NCI-H2171 treated with DMSO at 0.1 percent for 48 hours (cell line): ENCODE measurements at regions not wholly inside any gene's neighbourhood (a gene's known extent, or its start where the extent isn't known, plus 50 kb on each side); places are given as distances from the start of the nearest gene placed in this dataset.

Source experiments
- DNase-seq: peaks from one replicate; lab custom pipeline; 2025; lab: John Stamatoyannopoulos, UW

DNA sequence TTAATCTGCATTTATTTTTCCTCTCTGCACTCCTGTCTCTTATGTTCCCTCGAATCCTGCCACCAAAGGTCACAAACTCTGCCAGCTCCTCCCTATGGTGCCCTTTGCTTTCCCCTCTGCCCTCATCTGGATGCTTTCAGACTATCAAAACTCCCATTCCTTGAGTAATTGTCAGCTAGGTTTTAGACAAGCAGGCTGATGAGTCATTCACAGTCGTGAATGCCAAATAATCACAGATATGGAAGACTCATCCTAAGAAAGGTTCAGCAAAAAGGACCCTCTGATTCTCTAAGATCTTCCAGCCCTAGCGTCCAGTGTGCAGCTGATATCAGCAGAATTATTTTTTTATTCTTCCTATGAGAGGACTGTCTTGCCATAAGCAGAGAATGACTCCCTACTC is 104.5 kb upstream of the NUDT12 start:
- no peak for DNase-seq

DNA sequence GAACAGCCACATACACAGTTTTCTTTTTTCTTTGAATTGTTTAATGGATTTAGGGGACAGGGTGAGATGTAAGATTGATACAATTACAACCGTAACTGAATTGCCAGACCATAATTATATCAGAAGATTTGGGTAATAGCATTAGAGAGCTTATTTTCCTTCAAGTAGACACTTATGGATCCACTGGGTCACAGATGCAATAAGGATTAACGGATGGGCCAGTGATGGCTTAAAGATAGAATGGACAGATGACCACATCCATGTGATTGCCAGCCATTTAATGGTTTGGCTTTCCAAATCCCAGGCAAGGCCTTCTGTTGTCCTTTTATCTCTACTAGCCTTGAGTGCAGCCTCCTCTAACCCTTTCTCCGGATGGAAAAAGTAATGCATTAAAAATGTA is 94.7 kb upstream of the NUDT12 start:
- no peak for DNase-seq

DNA sequence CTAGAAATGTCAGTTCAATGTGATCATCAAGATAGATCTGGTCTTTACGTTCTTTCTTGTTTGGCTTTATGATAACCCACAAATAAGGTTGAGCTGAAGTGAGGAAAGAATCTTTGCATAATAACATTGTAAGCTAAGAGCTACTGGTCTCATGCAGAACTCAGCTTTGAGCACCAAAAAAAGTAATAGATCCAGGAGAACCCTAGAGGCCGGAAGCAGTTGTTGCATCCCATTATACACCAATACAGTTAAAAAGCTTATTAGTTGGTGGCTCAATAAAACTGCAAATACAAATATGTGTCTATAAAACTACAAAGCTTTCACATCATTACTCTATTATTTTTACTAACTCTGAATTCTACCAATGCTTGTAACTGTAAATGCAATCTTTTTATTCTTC is 85.5 kb upstream of the NUDT12 start:
- DNase-seq = no peak

DNA sequence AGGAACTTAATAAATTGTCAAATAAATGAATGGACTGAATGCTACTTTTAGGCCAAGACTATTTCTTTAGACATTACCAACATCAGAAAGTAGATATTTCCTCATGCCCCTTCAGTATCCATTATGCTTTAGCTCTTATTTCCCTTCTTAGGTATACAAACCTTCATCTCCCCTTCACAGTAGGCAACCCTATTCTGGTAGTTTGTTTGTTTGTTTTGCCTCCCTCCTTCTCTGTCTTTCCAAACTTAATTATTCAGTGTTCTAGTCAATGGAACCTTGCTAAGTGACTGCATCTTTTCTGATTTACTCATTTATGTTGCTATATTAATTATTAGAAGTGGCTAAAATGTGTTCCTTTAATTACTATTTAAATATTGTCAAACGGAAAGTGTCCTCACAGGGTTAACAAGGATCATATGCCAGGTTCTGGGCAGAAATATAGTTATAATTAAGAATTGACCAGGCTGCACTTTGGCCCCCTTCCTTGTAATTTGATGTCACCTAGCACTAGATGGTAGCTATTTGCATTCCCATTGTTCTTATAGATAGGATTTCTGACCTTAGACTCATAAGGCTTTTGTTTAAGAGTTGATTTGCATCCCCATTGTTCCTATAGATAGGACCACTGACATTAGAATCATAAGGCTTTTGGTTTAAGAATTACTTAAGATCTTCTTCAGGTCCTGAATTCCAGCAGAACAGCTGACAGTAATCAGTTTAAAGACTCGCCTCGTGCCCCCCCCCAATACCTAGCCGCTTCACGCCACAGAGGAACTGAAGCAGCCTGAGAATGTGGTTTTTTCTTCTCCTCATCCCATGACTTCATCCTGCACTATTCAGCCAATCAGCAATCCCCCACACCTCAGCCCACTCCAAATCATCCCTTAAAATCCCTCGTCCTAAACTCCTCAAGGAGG is 84.4 kb upstream of the NUDT12 start:
- no peak for DNase-seq

DNA sequence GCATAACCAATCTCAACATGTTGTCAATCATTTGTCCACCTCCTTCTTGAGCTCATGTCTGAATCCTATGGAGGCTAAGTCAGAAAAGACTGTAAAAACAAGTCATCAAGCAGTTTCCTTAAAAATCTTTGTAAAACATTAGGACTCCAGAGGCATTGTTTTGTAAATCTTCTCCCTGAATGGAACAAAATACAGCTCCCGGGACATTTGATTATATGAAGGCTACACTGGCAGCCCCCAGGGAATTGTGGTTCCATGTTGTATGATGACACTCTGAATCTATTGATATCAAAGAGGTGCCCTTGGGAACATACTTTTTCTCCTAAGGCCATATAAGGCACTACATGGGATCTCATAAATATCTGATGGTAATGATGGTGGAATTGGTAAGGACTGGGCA is 83.2 kb upstream of the NUDT12 start:
- no peak for DNase-seq

DNA sequence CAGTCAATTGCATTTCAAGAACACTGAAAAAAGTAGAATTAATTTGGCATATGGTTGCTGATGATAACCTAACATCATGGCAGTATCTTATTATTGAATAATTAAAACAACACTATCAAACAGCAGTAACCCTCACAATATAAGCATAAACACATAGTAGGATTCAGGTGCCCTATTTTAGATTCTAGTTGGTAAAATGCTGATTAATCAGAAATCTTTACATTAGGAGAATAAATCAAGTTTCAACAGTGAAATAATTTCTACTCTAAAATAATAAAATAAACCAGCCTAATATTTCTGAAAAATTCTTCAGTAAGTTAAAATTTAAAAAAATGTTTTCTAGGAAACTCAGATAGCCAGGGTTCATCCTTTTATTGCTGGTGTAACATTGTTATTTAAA is 76.4 kb upstream of the NUDT12 start:
- no peak for DNase-seq

DNA sequence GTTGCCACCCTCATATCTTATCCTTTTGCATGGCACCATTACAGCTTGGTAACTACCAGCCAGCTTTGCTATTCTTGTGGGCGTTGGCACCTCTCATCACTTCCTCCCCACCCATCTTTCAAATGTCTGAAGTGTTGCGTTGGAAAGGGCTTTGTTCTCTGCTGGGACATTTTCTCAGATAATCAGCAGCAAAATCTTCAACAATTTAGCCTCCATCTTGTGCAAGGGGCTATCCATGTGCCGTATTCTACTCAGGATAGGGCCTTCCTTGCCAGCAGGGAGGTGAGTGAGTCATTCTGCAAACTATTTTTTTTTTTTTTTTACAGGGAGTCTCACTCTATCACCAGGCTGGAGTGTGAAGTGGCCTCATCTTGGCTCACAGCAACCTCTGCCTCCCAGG is 62.1 kb upstream of the NUDT12 start:
- no peak for DNase-seq

DNA sequence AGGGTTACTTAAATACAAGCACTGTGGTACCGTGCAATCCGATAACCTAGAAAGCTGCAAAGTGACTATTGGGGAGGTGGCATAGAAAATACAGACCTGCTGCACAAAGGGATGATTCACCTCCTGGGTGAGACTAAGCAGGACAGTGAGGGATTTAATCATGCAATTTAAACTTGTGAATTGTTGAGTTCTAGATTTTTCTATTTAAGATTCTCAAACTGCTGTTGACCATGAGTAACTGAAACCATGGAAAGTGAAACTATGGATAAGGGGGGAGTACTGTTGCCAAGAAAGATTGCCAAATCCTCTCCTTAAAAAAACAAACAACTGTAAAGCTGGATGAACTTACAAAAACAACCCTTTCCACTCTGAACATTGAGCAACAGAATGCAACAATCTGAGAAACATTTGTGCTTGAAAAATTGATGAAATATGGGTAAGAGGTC is 61.5 kb upstream of the NUDT12 start:
- no peak for DNase-seq

DNA sequence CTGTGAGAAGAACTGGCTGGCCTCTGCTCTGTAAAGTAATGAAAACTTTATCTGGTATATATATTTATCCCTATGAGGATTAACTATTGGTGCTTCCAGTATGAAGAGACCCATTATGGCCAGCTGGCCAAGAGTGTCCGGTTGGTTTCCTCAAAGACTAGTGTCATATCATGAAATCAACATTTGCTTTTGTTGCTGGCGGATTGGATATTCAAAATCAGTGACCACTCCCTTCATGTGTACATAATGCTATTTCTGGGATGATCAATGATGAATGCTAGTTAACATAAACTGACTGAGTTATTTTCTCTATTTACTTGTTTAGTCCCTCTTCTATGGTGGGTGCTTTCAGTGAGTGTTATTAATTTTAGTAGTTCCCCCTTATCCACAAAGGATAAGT is 60.8 kb upstream of the NUDT12 start:
- DNase-seq = no peak

DNA sequence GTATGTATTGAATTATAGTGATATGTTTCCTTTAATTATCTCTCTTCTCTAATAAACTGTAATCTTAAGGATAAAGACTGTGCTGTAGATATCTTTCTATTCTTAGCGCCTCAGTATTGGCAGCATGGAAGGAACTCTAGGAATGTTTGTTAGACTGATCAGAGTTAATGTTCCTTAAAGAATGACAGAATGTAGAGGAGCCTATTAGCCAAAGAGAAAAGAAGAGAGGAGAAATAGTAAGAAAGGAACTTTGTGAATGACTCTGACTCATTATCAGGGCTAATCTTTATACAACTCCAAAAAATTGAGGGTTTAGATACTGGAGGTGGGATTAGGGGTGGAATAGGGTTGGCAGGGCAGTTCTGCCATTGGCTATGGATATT is 59.0 kb upstream of the NUDT12 start:
- no peak for DNase-seq

DNA sequence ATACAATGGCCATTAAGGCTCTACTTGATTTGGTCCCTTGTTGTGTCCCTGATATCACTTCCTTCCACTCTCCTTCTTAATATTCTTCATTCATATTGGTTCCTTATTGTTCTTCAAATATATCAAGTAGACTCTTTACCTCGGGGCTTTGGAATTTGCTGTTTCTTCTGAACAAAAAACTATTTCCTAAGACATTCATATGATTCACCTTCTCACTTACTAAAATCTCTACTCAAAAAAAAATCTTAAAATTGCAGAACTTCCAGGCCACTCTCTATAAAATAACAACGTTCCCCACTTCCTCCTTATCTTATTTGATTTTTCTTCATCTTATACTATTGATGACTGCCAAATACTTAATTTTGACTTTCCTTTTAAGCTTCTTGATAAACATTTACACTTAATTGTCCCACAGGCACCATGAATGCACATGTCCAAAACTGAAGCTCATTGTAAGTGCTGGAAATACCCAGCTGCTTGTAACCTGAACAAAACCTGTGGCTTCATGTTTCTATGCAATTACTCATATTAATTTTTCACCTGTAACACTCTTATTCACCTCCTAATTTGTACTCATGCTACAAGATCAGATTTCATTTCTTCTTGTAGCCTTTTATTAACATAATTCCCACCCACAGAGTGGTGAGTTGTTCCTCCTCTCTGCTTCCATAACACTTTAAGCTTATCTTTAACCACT is 58.4 kb upstream of the NUDT12 start:
- peak; percentile 48 for DNase-seq

DNA sequence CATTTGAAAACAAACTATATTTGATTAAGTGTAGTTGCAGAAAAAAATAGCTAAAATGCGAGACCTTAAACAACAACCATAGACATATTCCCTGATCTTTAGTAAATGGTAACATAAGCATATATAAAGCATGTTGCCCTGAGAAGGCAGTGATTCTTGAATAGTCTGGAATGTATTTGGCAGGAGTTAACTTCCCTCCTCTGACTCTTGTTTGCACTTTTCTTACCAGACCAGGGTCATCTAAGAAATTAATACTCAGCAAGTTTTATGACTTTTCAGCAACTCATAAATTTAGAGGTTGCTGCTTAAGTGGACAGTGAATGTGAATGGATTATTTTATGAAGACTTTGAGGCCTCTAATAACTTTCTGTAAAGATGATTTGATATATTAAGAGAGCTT is 55.3 kb upstream of the NUDT12 start:
- no peak for DNase-seq

DNA sequence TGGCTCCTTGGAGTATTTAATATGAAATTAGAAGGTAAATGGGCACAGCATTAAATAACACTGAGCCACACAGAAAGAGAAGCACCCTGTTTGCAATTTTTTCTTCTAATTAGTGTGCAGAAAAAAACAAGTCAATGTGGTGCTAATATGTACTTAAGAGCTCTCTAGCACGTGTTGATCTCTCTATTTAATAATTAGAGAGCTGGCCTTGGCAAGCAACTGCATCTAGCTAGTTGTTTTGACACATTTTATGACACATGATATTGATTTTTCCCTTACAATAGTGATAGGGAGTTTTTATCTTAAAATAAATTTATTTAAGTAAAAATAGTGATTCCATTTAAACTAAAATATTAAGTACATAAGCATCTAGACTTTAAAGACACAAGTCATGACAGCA is 54.5 kb upstream of the NUDT12 start:
- DNase-seq = peak; percentile 13

DNA sequence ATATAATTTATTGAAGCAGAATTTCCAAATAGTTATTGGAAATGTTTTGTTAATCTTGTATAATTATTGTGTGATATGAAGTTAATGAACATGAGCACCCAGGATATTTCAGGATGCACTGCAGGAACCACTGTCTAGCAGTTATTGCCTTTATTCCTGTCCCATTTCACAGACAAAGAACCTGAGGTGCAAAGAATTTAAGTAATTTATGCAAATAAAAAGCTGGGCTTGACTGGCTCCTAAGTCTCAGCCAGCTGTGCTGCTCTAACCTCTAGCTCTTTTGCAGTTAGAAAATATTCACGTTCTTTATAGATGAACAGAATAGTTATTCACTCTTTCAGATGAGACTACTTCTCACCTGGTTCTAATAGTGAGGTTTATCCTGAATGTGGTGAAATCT is 50.0 kb upstream of the NUDT12 start:
- no peak for DNase-seq
